ENCODE measurements at regions not wholly inside any gene's neighbourhood (a gene's known extent, or its start where the extent isn't known, plus 50 kb on each side); places are given as distances from the start of the nearest gene placed in this dataset.
"Not testable (repeated sequence)": the region's sequence is repeated elsewhere in the genome, so short reads cannot be mapped to it uniquely, and the experiment has no call there.

- H3K27me3 Mint-ChIP-seq (ENCODE audit: low read depth), result no peaks in the 10 kb centered on the region
- H3K36me3 Mint-ChIP-seq (ENCODE audit: low read depth), result no peaks in the 10 kb centered on the region
- H3K27ac Mint-ChIP-seq, result no peak overlapping the region
- no peak overlapping the region for H3K4me3 Mint-ChIP-seq
- H3K9me3 Mint-ChIP-seq, result no peaks in the 10 kb centered on the region
- no peak for TF ChIP-seq CTCF (IDR thresholded peaks at IDR 0.05; ENCODE audit: unreplicated experiment in 3 of 3)
- no peaks in the 10 kb centered on the region for H3K4me1 Mint-ChIP-seq
Observed at GRCh38 chr5:85452322-85453025, 1067.8 kb upstream of the EDIL3 start.

- no peak for TF ChIP-seq CTCF (IDR thresholded peaks at IDR 0.05; ENCODE audit: unreplicated experiment in 3 of 3)
- H3K27me3 Mint-ChIP-seq (ENCODE audit: low read depth), result no peaks in the 10 kb centered on the region
- no peak overlapping the region for H3K4me3 Mint-ChIP-seq
- H3K36me3 Mint-ChIP-seq (ENCODE audit: low read depth), result no peaks in the 10 kb centered on the region
- H3K9me3 Mint-ChIP-seq, result no peaks in the 10 kb centered on the region
- H3K4me1 Mint-ChIP-seq, result no peaks in the 10 kb centered on the region
- H3K27ac Mint-ChIP-seq, result no peak overlapping the region
Observed at GRCh38 chr5:85453026-85453349, 1068.3 kb upstream of the EDIL3 start.

GRCh38 chr5:85458319-85458718 lies 1073.6 kb upstream of the EDIL3 start:
- no peak overlapping the region for H3K4me3 Mint-ChIP-seq
- no peaks in the 10 kb centered on the region for H3K9me3 Mint-ChIP-seq
- H3K27ac Mint-ChIP-seq, result no peak overlapping the region
- no peaks in the 10 kb centered on the region for H3K36me3 Mint-ChIP-seq (ENCODE audit: low read depth)
- no peak for TF ChIP-seq CTCF (IDR thresholded peaks at IDR 0.05; ENCODE audit: unreplicated experiment in 3 of 3)
- H3K4me1 Mint-ChIP-seq, result no peaks in the 10 kb centered on the region
- H3K27me3 Mint-ChIP-seq (ENCODE audit: low read depth), result no peaks in the 10 kb centered on the region

GRCh38 chr5:85462957-85463356 lies 1078.3 kb upstream of the EDIL3 start:
- no peak for TF ChIP-seq CTCF (IDR thresholded peaks at IDR 0.05; ENCODE audit: unreplicated experiment in 3 of 3)
- H3K9me3 Mint-ChIP-seq, result peaks cover 3% of the 10 kb centered on the region
- no peaks in the 10 kb centered on the region for H3K27me3 Mint-ChIP-seq (ENCODE audit: low read depth)
- H3K36me3 Mint-ChIP-seq (ENCODE audit: low read depth), result no peaks in the 10 kb centered on the region
- H3K4me1 Mint-ChIP-seq, result no peaks in the 10 kb centered on the region
- H3K4me3 Mint-ChIP-seq, result no peak overlapping the region
- no peak overlapping the region for H3K27ac Mint-ChIP-seq

- Mint-ChIP-seq H3K36me3 (ENCODE audit: low read depth) (no peaks in the 10 kb centered on the region), H3K27ac (no peak overlapping the region), H3K4me3 (no peak overlapping the region), H3K4me1 (no peaks in the 10 kb centered on the region), H3K9me3 (peaks cover 11% of the 10 kb centered on the region), H3K27me3 (ENCODE audit: low read depth) (no peaks in the 10 kb centered on the region)
- no peak for TF ChIP-seq CTCF (IDR thresholded peaks at IDR 0.05; ENCODE audit: unreplicated experiment in 3 of 3)
Observed at GRCh38 chr5:85466423-85466822, 1081.7 kb upstream of the EDIL3 start.

- Mint-ChIP-seq H3K4me1 (no peaks in the 10 kb centered on the region), H3K27me3 (ENCODE audit: low read depth) (no peaks in the 10 kb centered on the region), H3K36me3 (ENCODE audit: low read depth) (no peaks in the 10 kb centered on the region), H3K9me3 (peaks cover 9% of the 10 kb centered on the region), H3K27ac (no peak overlapping the region), H3K4me3 (no peak overlapping the region)
- no peak for TF ChIP-seq CTCF (IDR thresholded peaks at IDR 0.05; ENCODE audit: unreplicated experiment in 3 of 3)
Observed at GRCh38 chr5:85472749-85473148, 1088.1 kb upstream of the EDIL3 start.

- H3K27me3 Mint-ChIP-seq (ENCODE audit: low read depth); H3K4me3 Mint-ChIP-seq; H3K36me3 Mint-ChIP-seq (ENCODE audit: low read depth); H3K9me3 Mint-ChIP-seq; H3K4me1 Mint-ChIP-seq; H3K27ac Mint-ChIP-seq: not testable (repeated sequence)
Observed at GRCh38 chr5:85475151-85475550, 1090.5 kb upstream of the EDIL3 start.
